K562 (cell line): ENCODE measurements at regions not wholly inside any gene's neighbourhood (a gene's known extent, or its start where the extent isn't known, plus 50 kb on each side); places are given as distances from the start of the nearest gene placed in this dataset.
"Not testable (repeated sequence)": the region's sequence is repeated elsewhere in the genome, so short reads cannot be mapped to it uniquely, and the experiment has no call there.

Source experiments
- ATAC-seq: fragments of 200-7000 bp; cut with Tn5 transposase; 3 replicates; pipeline ENCODE4 v1.9.1; 2020; ENCODE audit warnings: moderate library complexity
- BruUV-seq: library from RNA; stranded (reverse); fragments of 400-500 nt; replicated peaks from 2 replicates; lab custom pipeline; 2021; lab: Mats Ljungman, UMichigan
- CTCF ChIA-PET: fragments of 300-600 bp; formaldehyde crosslinking; extraction: SDS; loops from one replicate; lab custom pipeline; 2021; ENCODE audit warnings: low intra/inter-chr PET ratio; lab: Yijun Ruan, JAX
- POLR2A ChIA-PET: fragments of 300-600, 350-650 bp; sonication (Branson Sonifier 250); formaldehyde crosslinking; extraction: SDS; loops from one replicate; lab custom pipeline; 2021; ENCODE audit warnings: antibody characterized with exemption, inconsistent platforms; lab: Yijun Ruan, JAX
- DNase-seq, 4 experiments: peaks; one replicate each; pipeline versions ENCODE4 v3.0.0 to v3.0.0-alpha.2; 2011 to 2018; ENCODE audit warnings: low spot score in 3 of 4, mixed read lengths in 3 of 4; ENCODE audit errors: extremely low read depth in 1 of 4
- FAIRE-seq: peaks from 2 replicates; lab custom pipeline; 2011; peaks lifted over from hg19 to GRCh38; lab: Jason Lieb, UNC
- H2AFZ ChIP-seq: 2 replicates; pipeline ENCODE4 v1.6.0; 2011; ENCODE audit warnings: low read depth, low read length, control low read depth, inconsistent platforms
- H3K27ac ChIP-seq: fragments of 200-600 bp; 3 replicates; pipeline ENCODE4 v1.8.0; 2011; ENCODE audit warnings: low read depth, mild to moderate bottlenecking, control low read depth, inconsistent platforms, low read length, moderate library complexity, mixed read lengths; ENCODE audit errors: extremely low read depth
- H3K27me3 ChIP-seq, 2 experiments: fragments of 300-600 bp in 1 of 2; 2 replicates in 1 of 2; 3 replicates in 1 of 2; pipeline versions ENCODE4 v1.6.0 to v1.8.0; 2011; ENCODE audit warnings: inconsistent platforms in 2 of 2, low read length in 2 of 2, mild to moderate bottlenecking in 1 of 2, mixed read lengths in 1 of 2, moderate library complexity in 1 of 2; ENCODE audit not compliant: control insufficient read depth in 2 of 2, insufficient read depth in 2 of 2
- H3K36me3 ChIP-seq: fragments of 300-600 bp; 3 replicates; pipeline ENCODE4 v1.8.0; 2011; ENCODE audit warnings: mild to moderate bottlenecking, low read length, inconsistent platforms; ENCODE audit not compliant: control insufficient read depth, insufficient read depth
- H3K4me1 ChIP-seq, 2 experiments: fragments of 200-600 bp in 1 of 2; replicated peaks in 1 of 2; 2 replicates in 1 of 2; 3 replicates in 1 of 2; pipeline versions ENCODE4 v1.5.1 to v1.8.0; 2011; ENCODE audit warnings: inconsistent platforms in 2 of 2, low read length in 2 of 2, mild to moderate bottlenecking in 1 of 2, mixed read lengths in 1 of 2, moderate library complexity in 1 of 2; ENCODE audit not compliant: control insufficient read depth in 2 of 2, insufficient read depth in 2 of 2
- H3K4me2 ChIP-seq: 2 replicates; pipeline ENCODE4 v1.6.1; 2011; ENCODE audit warnings: low read length, control low read depth, inconsistent platforms, mixed read lengths; ENCODE audit not compliant: insufficient read depth
- H3K4me3 ChIP-seq: fragments of 200-600 bp; sonication (generic), shearing (Covaris generic); 2 replicates; pipeline ENCODE4 v1.5.1; 2016; ENCODE audit warnings: control low read depth, inconsistent platforms
- H3K79me2 ChIP-seq: fragments of 200-600 bp; 3 replicates; pipeline ENCODE4 v1.8.0; 2011; ENCODE audit warnings: low read length, inconsistent platforms; ENCODE audit not compliant: control insufficient read depth, insufficient read depth
- H3K9ac ChIP-seq, 2 experiments: 2 replicates each; pipeline versions ENCODE4 v1.6.0 to v1.6.1; 2011; ENCODE audit warnings: low read depth in 2 of 2, low read length in 2 of 2, control low read depth in 1 of 2, inconsistent platforms in 1 of 2, mild to moderate bottlenecking in 1 of 2, mixed read lengths in 1 of 2; ENCODE audit not compliant: insufficient read depth in 1 of 2
- H3K9me1 ChIP-seq: one replicate; pipeline ENCODE4 v1.6.0; 2011; ENCODE audit warnings: inconsistent platforms, mild to moderate bottlenecking, low read length, moderate library complexity; ENCODE audit not compliant: control insufficient read depth, insufficient read depth
- H3K9me3 ChIP-seq: replicated peaks from 2 replicates; pipeline ENCODE4 v1.5.1; 2011; ENCODE audit warnings: low read depth, low read length, inconsistent platforms; ENCODE audit not compliant: control insufficient read depth, insufficient read depth
- H4K20me1 ChIP-seq: replicated peaks from 2 replicates; pipeline ENCODE4 v1.6.1; 2011; ENCODE audit warnings: low read length, inconsistent platforms, mixed read lengths; ENCODE audit not compliant: control insufficient read depth, insufficient read depth
- CEBPG ChIP-seq, 3 experiments: fragments of 200-800 bp in 1 of 3; sonication (Bioruptor generic) in 1 of 3; sonication (generic) in 1 of 3; formaldehyde crosslinking in 1 of 3; IDR thresholded peaks in 2 of 3; conservative IDR thresholded peaks in 1 of 3; 2 replicates each; pipeline versions ENCODE4 v1.6.1 to v1.8.0; 2016 to 2022; ENCODE audit warnings: missing compliant biosample characterization in 2 of 3, missing genetic modification characterization in 2 of 3, mild to moderate bottlenecking in 1 of 3, missing genetic modification reagents in 1 of 3
- KAT7 ChIP-seq: sonication (generic); formaldehyde crosslinking; IDR thresholded peaks from 2 replicates; pipeline ENCODE4 v1.8.0; 2022; ENCODE audit warnings: missing genetic modification reagents, mild to moderate bottlenecking, borderline replicate concordance
- MAFF ChIP-seq: IDR thresholded peaks from 2 replicates; pipeline ENCODE4 v1.6.1; 2012; ENCODE audit warnings: low read length, improper control_type of control experiment
- SIN3A ChIP-seq, 2 experiments: fragments of 150-350 bp in 1 of 2; IDR thresholded peaks; 2 replicates each; pipeline ENCODE4 v1.6.1; 2011 to 2016; ENCODE audit warnings: borderline replicate concordance in 2 of 2, low read depth in 2 of 2, low read length in 2 of 2, mild to moderate bottlenecking in 2 of 2, moderate library complexity in 2 of 2; ENCODE audit not compliant: control insufficient read depth in 1 of 2
- SMARCA4 ChIP-seq: fragments of 450-650 bp; IDR thresholded peaks from 2 replicates; pipeline ENCODE4 v1.6.1; 2016
- ZNF316 ChIP-seq: fragments of 450-650 bp; IDR thresholded peaks from 2 replicates; pipeline ENCODE4 v1.6.1; 2016
- ZNF507 ChIP-seq: conservative IDR thresholded peaks from 2 replicates; pipeline ENCODE4 v1.6.1; 2017; ENCODE audit warnings: missing genetic modification characterization, missing compliant biosample characterization
- WGBS: fragments of 100-300 bp; shearing (Covaris generic); methylation state at CpG from one replicate; pipeline ENCODE4 v1.1.6; 2016; ENCODE audit warnings: low coverage, mixed read lengths; ENCODE audit not compliant: insufficient coverage; ENCODE audit errors: missing lambda C conversion rate; 5-methylcytosine and 5-hydroxymethylcytosine counted together
- in situ Hi-C: fragments of 300-500 bp; cut with MboI; formaldehyde crosslinking; loops from 4 replicates; pipeline ENCODE4 v1.15.0; 2018; ENCODE audit warnings: inconsistent platforms, mixed read lengths
- intact Hi-C: fragments of 100-400 bp; cut with micrococcal nuclease; formaldehyde crosslinking; loops from 2 replicates; pipeline ENCODE4 v1.14.2; 2022
- TF ChIP-seq, protein P1 (sequence below): fragments of 450-650 bp; IDR thresholded peaks from 2 replicates; pipeline ENCODE4 v1.6.1; 2018; ENCODE audit not compliant: partially characterized antibody

DNA sequence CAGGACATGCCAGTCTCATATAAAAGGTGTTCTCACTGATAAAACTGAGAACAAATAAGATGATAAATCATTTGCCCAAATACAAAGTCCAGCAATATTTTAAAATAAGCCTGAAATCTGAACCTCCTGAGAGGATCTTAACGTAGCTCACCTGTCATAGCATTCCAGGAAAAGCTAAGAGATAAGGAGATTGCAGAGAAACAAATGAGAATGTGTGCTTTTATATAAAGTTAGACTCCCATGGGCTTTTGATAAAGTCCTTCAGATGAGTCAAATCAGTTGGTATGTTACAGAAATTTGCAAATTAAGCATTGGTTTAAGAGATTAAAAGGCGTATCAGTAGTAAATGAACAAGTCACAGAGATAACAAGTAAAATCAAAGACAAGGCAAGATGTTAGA is 452.9 kb upstream of the CHAC2 start:
- Histone ChIP-seq H3K27ac (no peak overlapping the region), H3K9ac (no peak overlapping the region), H3K79me2 (no peaks in the 10 kb centered on the region), H3K9me1 (no peaks in the 10 kb centered on the region), H3K9me3 (no peaks in the 10 kb centered on the region), H3K4me3 (no peak overlapping the region), H2AFZ (no peak overlapping the region), H4K20me1 (no peaks in the 10 kb centered on the region), H3K4me1 (no peaks in the 10 kb centered on the region), H3K4me2 (no peak overlapping the region), H3K36me3 (no peaks in the 10 kb centered on the region), H3K27me3 (no peaks in the 10 kb centered on the region)
- TF ChIP-seq SMARCA4 = no peak
- TF ChIP-seq ZNF507 (tag) = no peak
- TF ChIP-seq CEBPG (CRISPR knock-in tag; IDR thresholded peaks at IDR 0.05) = no peak
- no peak for TF ChIP-seq CEBPG (tag; conservative IDR thresholded peaks at IDR 0.05 in 1 of 2, IDR thresholded peaks at IDR 0.05 in 1 of 2)
- TF ChIP-seq KAT7 = no peak
- no peak for TF ChIP-seq ZNF316
- TF ChIP-seq, protein P1, sequence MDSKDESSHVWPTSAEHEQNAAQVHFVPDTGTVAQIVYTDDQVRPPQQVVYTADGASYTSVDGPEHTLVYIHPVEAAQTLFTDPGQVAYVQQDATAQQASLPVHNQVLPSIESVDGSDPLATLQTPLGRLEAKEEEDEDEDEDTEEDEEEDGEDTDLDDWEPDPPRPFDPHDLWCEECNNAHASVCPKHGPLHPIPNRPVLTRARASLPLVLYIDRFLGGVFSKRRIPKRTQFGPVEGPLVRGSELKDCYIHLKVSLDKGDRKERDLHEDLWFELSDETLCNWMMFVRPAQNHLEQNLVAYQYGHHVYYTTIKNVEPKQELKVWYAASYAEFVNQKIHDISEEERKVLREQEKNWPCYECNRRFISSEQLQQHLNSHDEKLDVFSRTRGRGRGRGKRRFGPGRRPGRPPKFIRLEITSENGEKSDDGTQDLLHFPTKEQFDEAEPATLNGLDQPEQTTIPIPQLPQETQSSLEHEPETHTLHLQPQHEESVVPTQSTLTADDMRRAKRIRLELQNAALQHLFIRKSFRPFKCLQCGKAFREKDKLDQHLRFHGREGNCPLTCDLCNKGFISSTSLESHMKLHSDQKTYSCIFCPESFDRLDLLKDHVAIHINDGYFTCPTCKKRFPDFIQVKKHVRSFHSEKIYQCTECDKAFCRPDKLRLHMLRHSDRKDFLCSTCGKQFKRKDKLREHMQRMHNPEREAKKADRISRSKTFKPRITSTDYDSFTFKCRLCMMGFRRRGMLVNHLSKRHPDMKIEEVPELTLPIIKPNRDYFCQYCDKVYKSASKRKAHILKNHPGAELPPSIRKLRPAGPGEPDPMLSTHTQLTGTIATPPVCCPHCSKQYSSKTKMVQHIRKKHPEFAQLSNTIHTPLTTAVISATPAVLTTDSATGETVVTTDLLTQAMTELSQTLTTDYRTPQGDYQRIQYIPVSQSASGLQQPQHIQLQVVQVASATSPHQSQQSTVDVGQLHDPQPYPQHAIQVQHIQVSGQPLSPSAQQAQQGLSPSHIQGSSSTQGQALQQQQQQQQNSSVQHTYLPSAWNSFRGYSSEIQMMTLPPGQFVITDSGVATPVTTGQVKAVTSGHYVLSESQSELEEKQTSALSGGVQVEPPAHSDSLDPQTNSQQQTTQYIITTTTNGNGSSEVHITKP = no peak
- TF ChIP-seq MAFF = no peak
- no peak for TF ChIP-seq SIN3A (IDR thresholded peaks at IDR 0.05; ENCODE audit: borderline replicate concordance in 2 of 2, control insufficient read depth in 1 of 2, low read depth in 2 of 2, low read length in 2 of 2)
- intact Hi-C loops (no loop called here), in situ Hi-C loops (no loop called here)
- no peak for DNase-seq
- FAIRE-seq = no peak
- CTCF ChIA-PET = no interaction called here
- BruUV-seq = no TSS peak
- no peak for ATAC-seq
- POLR2A ChIA-PET = no interaction called here
- WGBS = 0% methylated on average over 2 of the region's 2 CpGs

DNA sequence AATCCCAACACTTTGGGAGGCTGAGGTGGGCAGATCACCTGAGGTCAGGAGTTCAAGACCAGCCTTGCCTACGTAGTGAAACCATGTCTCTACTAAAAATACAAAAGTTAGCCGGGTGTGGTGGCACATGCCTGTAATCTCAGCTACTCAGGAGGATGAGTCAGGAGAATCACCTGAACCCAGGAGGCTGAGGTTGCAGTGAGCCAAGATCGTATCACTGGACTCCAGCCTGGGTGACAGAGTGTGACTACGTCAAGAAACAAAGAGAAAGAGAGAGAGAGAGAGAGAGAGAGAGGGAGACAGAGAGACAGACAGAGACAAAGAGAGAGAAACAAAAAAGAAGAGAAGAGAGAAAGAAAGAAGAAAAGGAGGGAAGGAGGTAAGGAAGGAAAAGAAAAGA is 454.0 kb upstream of the CHAC2 start:
- FAIRE-seq, H3K9me3 ChIP-seq, intact Hi-C loops, H3K9me1 ChIP-seq, H3K27me3 ChIP-seq, ATAC-seq, POLR2A ChIA-PET, H3K4me3 ChIP-seq, H4K20me1 ChIP-seq, in situ Hi-C loops, BruUV-seq, CTCF ChIA-PET, H3K36me3 ChIP-seq, H3K27ac ChIP-seq, DNase-seq, H3K4me1 ChIP-seq, H3K4me2 ChIP-seq, H2AFZ ChIP-seq, H3K9ac ChIP-seq, H3K79me2 ChIP-seq: not testable (repeated sequence)
- 0% methylated on average over 4 of the region's 4 CpGs for WGBS
